Activated B cell treated with CpG ODN at 0.5 μM for 24 hours (primary cell): ENCODE measurements at regions not wholly inside any gene's neighbourhood (a gene's known extent, or its start where the extent isn't known, plus 50 kb on each side); places are given as distances from the start of the nearest gene placed in this dataset.

Experiments used
- ATAC-seq: fragments of 200-7000 bp; cut with Tn5 transposase; one replicate; pipeline ENCODE4 v1.10.0; 2021; ENCODE audit warnings: low read depth, mild to moderate bottlenecking, moderate library complexity
- CTCF ChIA-PET: fragments of 350-600 bp; sonication (Branson Sonifier 250); formaldehyde crosslinking; loops from one replicate; lab custom pipeline; 2021; ENCODE audit warnings: antibody characterized with exemption; lab: Charles Lee
- POLR2A ChIA-PET: fragments of 350-600 bp; sonication (Branson Sonifier 250); formaldehyde crosslinking; loops from one replicate; lab custom pipeline; 2021; ENCODE audit warnings: antibody characterized with exemption; lab: Charles Lee
- DNase-seq: peaks from one replicate; pipeline ENCODE4 v3.0.0; 2022
- H3K27ac Mint-ChIP-seq: one replicate; pipeline ENCODE4 v1.8.0; 2020; ENCODE audit warnings: mixed read lengths
- H3K27me3 Mint-ChIP-seq: one replicate; pipeline ENCODE4 v1.8.0; 2021; ENCODE audit warnings: mixed read lengths
- H3K36me3 Mint-ChIP-seq: one replicate; pipeline ENCODE4 v1.8.0; 2021; ENCODE audit warnings: low read depth, mixed read lengths
- H3K4me1 Mint-ChIP-seq: one replicate; pipeline ENCODE4 v1.8.0; 2021; ENCODE audit warnings: mixed read lengths
- H3K4me3 Mint-ChIP-seq: one replicate; pipeline ENCODE4 v1.8.0; 2020; ENCODE audit warnings: mild to moderate bottlenecking, mixed read lengths
- H3K9me3 Mint-ChIP-seq: one replicate; pipeline ENCODE4 v1.8.0; 2020; ENCODE audit warnings: mixed read lengths
- CTCF ChIP-seq: fragments of 200-600 bp; IDR thresholded peaks from one replicate; pipeline ENCODE4 v1.8.0; 2022; ENCODE audit warnings: antibody characterized with exemption, mild to moderate bottlenecking
- intact Hi-C: fragments of 100-400 bp; cut with micrococcal nuclease; formaldehyde crosslinking; loops from one replicate; pipeline ENCODE4 v1.15.1; 2024

- intact Hi-C loops, result no loop called here
- ChIA-PET POLR2A (no interaction called here), CTCF (no interaction called here)
- no peak overlapping the region for H3K4me3 Mint-ChIP-seq
- H3K9me3 Mint-ChIP-seq, result no peaks in the 10 kb centered on the region
- ATAC-seq (no peak), DNase-seq (no peak)
- TF ChIP-seq CTCF, result no peak
- H3K27ac Mint-ChIP-seq, result no peak overlapping the region
- H3K27me3 Mint-ChIP-seq, result no peaks in the 10 kb centered on the region
- no peaks in the 10 kb centered on the region for H3K4me1 Mint-ChIP-seq
- H3K36me3 Mint-ChIP-seq, result no peaks in the 10 kb centered on the region
Observed at GRCh38 chr5:60195083-60195482, 301.6 kb upstream of the PDE4D start.

DNA sequence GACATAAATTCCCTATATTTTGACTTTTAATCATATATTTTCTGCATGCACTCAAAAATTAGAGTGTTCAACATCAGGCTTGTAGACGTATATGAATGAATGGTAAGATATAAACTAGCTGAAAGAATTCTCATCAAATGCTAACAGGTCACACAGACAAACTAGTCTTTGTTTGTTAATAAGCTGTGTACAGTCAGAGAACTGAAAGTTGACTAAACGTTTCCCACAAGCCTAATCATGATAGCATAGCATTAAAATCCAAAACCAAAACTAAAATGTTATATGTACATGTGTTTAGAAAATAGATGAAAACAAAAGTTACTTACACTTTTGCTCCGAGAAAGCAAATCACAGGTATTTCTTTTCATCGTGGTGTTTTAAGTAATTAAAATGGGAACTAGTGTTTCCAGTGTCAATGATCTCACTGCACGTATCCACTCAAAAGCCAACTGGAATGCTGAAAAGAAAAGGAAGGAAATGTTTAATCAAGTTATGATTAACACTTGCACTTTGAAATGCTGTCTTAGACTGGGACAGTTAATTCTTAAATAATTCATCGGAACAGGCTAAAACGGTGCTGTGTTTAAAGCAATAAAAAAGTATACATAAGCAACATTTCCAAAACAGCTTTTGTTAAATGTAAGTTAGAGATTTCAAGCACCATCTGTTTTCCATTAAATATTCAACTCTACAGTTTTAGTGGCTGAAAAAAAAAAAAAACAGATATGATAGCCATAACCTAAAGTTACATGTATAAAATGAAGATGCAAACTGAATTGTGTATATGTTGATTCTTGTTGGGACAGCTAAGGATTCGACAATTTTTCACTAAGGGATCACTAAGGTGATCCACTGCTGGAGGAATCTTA lies 291.9 kb upstream of the PDE4D start:
- DNase-seq, result no peak
- H3K9me3 Mint-ChIP-seq, result peaks cover 2% of the 10 kb centered on the region
- no peak for ATAC-seq
- H3K4me1 Mint-ChIP-seq, result peaks cover 2% of the 10 kb centered on the region
- TF ChIP-seq CTCF, result no peak
- peaks cover 6% of the 10 kb centered on the region for H3K27me3 Mint-ChIP-seq
- intact Hi-C loops, result no loop called here
- no peaks in the 10 kb centered on the region for H3K36me3 Mint-ChIP-seq
- H3K4me3 Mint-ChIP-seq, result no peak overlapping the region
- ChIA-PET CTCF (no interaction called here), POLR2A (no interaction called here)
- H3K27ac Mint-ChIP-seq, result no peak overlapping the region

DNA sequence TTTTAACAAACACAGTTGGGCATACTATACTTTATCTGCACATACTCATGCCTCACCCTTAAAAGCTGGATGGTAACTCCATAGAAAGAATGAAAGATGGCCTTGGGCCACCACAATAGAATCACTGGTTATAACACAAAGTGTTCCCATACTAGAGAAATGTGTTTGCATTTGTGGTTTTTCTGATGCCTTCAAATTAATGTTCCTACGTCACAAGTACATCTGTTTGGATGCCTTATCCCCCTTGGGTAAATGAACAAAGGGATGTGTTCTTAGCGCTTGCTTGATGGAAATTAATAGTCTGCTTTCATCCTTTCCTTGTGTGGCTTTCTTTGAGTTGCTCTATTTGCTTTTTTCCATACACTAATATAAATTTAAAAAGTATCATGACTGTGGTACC lies 291.1 kb upstream of the PDE4D start:
- Mint-ChIP-seq H3K36me3 (no peaks in the 10 kb centered on the region), H3K27ac (no peak overlapping the region), H3K9me3 (peaks cover 2% of the 10 kb centered on the region), H3K4me1 (peaks cover 2% of the 10 kb centered on the region), H3K4me3 (no peak overlapping the region), H3K27me3 (peaks cover 6% of the 10 kb centered on the region)
- ChIA-PET POLR2A (no interaction called here), CTCF (no interaction called here)
- no peak for ATAC-seq
- TF ChIP-seq CTCF, result no peak
- DNase-seq, result no peak
- intact Hi-C loops, result no loop called here

- POLR2A ChIA-PET, result no interaction called here
- Mint-ChIP-seq H3K4me3 (no peak overlapping the region), H3K4me1 (peaks cover 2% of the 10 kb centered on the region), H3K36me3 (no peaks in the 10 kb centered on the region), H3K27me3 (peaks cover 6% of the 10 kb centered on the region), H3K27ac (no peak overlapping the region), H3K9me3 (peaks cover 2% of the 10 kb centered on the region)
- no peak for TF ChIP-seq CTCF
- ATAC-seq (no peak), DNase-seq (no peak)
- intact Hi-C loops, result no loop called here
- CTCF ChIA-PET, result no interaction called here
Observed at GRCh38 chr5:60183881-60184280, 290.4 kb upstream of the PDE4D start.

- Mint-ChIP-seq H3K9me3 (peaks cover 13% of the 10 kb centered on the region), H3K27ac (no peak overlapping the region), H3K4me3 (no peak overlapping the region), H3K4me1 (no peaks in the 10 kb centered on the region), H3K36me3 (peaks cover 3% of the 10 kb centered on the region), H3K27me3 (no peaks in the 10 kb centered on the region)
- ChIA-PET CTCF (no interaction called here), POLR2A (no interaction called here)
- intact Hi-C loops, result no loop called here
- TF ChIP-seq CTCF, result no peak
- DNase-seq (no peak), ATAC-seq (no peak)
Observed at GRCh38 chr5:60178101-60178500, 284.6 kb upstream of the PDE4D start.
